ENCODE measurements at regions not wholly inside any gene's neighbourhood (a gene's known extent, or its start where the extent isn't known, plus 50 kb on each side); places are given as distances from the start of the nearest gene placed in this dataset.

GRCh38 chr6:132244744-132245143, 156.5 kb downstream of the MOXD1 start:
- no peak for DNase-seq

- DNase-seq = no peak
Measured at GRCh38 chr6:132236744-132237143, 164.5 kb downstream of the MOXD1 start.

- no peak for DNase-seq
Measured at GRCh38 chr6:132236281-132236680, 165.0 kb downstream of the MOXD1 start.

- DNase-seq = no peak
Measured at GRCh38 chr6:132235596-132236280, 165.5 kb downstream of the MOXD1 start.

GRCh38 chr6:132234356-132234755, 166.9 kb downstream of the MOXD1 start:
- DNase-seq = no peak

GRCh38 chr6:132231121-132231884, 170.0 kb downstream of the MOXD1 start:
- DNase-seq = no peak

- DNase-seq = no peak
Measured at GRCh38 chr6:132228894-132229293, 172.4 kb downstream of the MOXD1 start.

- DNase-seq = no peak
Measured at GRCh38 chr6:132227904-132228303, 173.4 kb downstream of the MOXD1 start.

GRCh38 chr6:132224943-132225342, 176.3 kb downstream of the MOXD1 start:
- no peak for DNase-seq

- no peak for DNase-seq
Measured at GRCh38 chr6:132220800-132221199, 180.5 kb downstream of the MOXD1 start.

- DNase-seq = no peak
Measured at GRCh38 chr6:132219901-132220300, 181.4 kb downstream of the MOXD1 start.

GRCh38 chr6:132218059-132218696, 183.1 kb downstream of the MOXD1 start:
- DNase-seq = no peak

- no peak for DNase-seq
Measured at GRCh38 chr6:132215805-132216204, 185.5 kb downstream of the MOXD1 start.

- no peak for DNase-seq
Measured at GRCh38 chr6:132214716-132215115, 186.6 kb downstream of the MOXD1 start.

- no peak for DNase-seq
Measured at GRCh38 chr6:132213732-132214131, 187.5 kb downstream of the MOXD1 start.

- DNase-seq = no peak
Measured at GRCh38 chr6:132213191-132213590, 188.1 kb downstream of the MOXD1 start.

GRCh38 chr6:132210886-132211563, 190.2 kb downstream of the MOXD1 start:
- DNase-seq = no peak

GRCh38 chr6:132209351-132209750, 191.9 kb downstream of the MOXD1 start:
- no peak for DNase-seq

GRCh38 chr6:132207991-132208390, 193.3 kb downstream of the MOXD1 start:
- no peak for DNase-seq

- DNase-seq = no peak
Measured at GRCh38 chr6:132205946-132206345, 195.3 kb downstream of the MOXD1 start.

- no peak for DNase-seq
Measured at GRCh38 chr6:132204591-132204990, 196.7 kb downstream of the MOXD1 start.

GRCh38 chr6:132202574-132202973, 198.7 kb downstream of the MOXD1 start:
- DNase-seq = no peak

GRCh38 chr6:132199343-132199742, 201.9 kb downstream of the MOXD1 start:
- no peak for DNase-seq
